Muscle layer of duodenum (tissue), 2 donors: ENCODE measurements at regions not wholly inside any gene's neighbourhood (a gene's known extent, or its start where the extent isn't known, plus 50 kb on each side); places are given as distances from the start of the nearest gene placed in this dataset.
"Not testable (repeated sequence)": the region's sequence is repeated elsewhere in the genome, so short reads cannot be mapped to it uniquely, and the experiment has no call there.

ENCODE experiments used
- H3K27ac ChIP-seq: one replicate; pipeline ENCODE4 v1.7.0; 2013; ENCODE audit warnings: mild to moderate bottlenecking, low read length
- H3K27me3 ChIP-seq: one replicate; pipeline ENCODE4 v1.7.0; 2013; ENCODE audit warnings: low read depth, mild to moderate bottlenecking, control low read depth, low read length
- H3K36me3 ChIP-seq, 2 donors: one replicate each; pipeline ENCODE4 v1.7.0; 2013; ENCODE audit warnings: low read length in 2 of 2, control low read depth in 1 of 2, mild to moderate bottlenecking in 1 of 2; ENCODE audit not compliant: insufficient read depth in 2 of 2, control insufficient read depth in 1 of 2
- H3K4me1 ChIP-seq, 2 donors: one replicate each; pipeline ENCODE4 v1.7.0; 2013; ENCODE audit warnings: low read length in 2 of 2, mild to moderate bottlenecking in 2 of 2, control low read depth in 1 of 2, moderate library complexity in 1 of 2; ENCODE audit not compliant: insufficient read depth in 2 of 2, control insufficient read depth in 1 of 2
- H3K4me3 ChIP-seq, 2 donors: one replicate each; pipeline ENCODE4 v1.7.0; 2013; ENCODE audit warnings: low read length in 2 of 2, low read depth in 1 of 2, mild to moderate bottlenecking in 1 of 2
- H3K9me3 ChIP-seq, 2 donors: one replicate each; pipeline ENCODE4 v1.7.0; 2013; ENCODE audit warnings: low read length in 2 of 2, control low read depth in 1 of 2, mild to moderate bottlenecking in 1 of 2; ENCODE audit not compliant: control insufficient read depth in 1 of 2
- donor health status: healthy.

DNA sequence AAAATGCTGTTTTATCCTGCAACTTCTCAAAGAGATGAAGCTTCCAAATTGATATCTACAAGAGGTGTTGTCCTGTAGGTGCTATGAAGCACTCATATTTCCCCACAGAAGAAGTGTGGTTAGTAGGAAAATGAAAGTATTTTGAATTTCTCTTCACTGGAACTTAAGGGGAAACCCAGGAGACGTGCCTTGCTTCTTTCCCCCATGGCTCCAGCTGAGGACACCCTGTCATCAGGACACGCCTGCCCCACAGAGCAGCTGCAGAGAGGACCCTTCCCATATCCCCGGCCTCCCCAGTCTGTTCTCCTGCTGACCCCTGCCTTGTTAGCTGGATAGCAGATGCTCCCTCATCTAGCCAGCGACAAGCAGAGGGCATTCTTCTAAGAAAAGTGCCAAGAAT is 371.3 kb downstream of the COG6 start:
- no peaks in the 10 kb centered on the region for H3K4me1 ChIP-seq
- H3K27ac ChIP-seq: no peak overlapping the region
- no peak overlapping the region for H3K4me3 ChIP-seq
- no peaks in the 10 kb centered on the region for H3K36me3 ChIP-seq
- no peaks in the 10 kb centered on the region for H3K27me3 ChIP-seq
- no peaks in the 10 kb centered on the region for H3K9me3 ChIP-seq

DNA sequence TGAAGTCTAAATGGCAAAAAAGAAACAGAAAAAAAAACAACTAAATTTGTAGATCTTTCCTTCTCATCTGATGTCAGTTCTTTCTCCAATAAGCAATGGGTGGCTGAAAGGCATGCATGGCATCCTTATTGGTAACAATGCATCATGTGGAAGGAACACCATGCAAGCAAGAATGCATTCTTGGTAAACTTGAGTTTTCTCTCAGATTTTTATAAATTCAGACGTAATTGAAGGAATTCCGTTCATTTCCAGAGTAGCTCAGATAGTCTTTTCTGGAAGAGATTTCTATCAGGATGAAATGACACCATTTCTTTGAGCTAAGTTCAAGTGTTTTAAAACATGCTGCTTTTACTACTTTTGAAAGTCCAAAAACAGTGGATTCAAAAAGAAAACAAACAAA is 373.0 kb downstream of the COG6 start:
- H3K27ac ChIP-seq: no peak overlapping the region
- no peaks in the 10 kb centered on the region for H3K36me3 ChIP-seq
- H3K4me1 ChIP-seq: no peaks in the 10 kb centered on the region
- H3K4me3 ChIP-seq: no peak overlapping the region
- no peaks in the 10 kb centered on the region for H3K27me3 ChIP-seq
- H3K9me3 ChIP-seq: no peaks in the 10 kb centered on the region

DNA sequence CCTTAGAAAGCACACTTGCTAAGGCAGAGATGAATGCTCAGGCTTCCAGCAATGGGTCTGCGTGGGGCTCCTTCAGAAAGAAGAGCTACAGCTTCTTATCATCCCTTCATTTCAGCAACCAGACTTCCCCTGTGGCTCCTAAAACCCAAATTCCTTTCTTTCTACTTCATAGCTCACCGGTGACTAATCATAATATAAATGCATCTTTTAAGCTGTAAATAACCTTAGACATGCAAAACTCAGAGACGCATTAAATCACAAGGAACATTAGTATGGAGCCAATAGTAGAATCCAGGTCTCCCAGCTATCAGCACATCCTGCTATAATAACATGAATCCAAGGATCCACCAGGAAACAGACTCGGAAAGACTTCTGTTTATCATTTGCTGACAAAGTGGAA is 375.6 kb downstream of the COG6 start:
- no peaks in the 10 kb centered on the region for H3K4me1 ChIP-seq
- H3K36me3 ChIP-seq: no peaks in the 10 kb centered on the region
- no peak overlapping the region for H3K4me3 ChIP-seq
- H3K27ac ChIP-seq: no peak overlapping the region
- H3K27me3 ChIP-seq: no peaks in the 10 kb centered on the region
- H3K9me3 ChIP-seq: no peaks in the 10 kb centered on the region

DNA sequence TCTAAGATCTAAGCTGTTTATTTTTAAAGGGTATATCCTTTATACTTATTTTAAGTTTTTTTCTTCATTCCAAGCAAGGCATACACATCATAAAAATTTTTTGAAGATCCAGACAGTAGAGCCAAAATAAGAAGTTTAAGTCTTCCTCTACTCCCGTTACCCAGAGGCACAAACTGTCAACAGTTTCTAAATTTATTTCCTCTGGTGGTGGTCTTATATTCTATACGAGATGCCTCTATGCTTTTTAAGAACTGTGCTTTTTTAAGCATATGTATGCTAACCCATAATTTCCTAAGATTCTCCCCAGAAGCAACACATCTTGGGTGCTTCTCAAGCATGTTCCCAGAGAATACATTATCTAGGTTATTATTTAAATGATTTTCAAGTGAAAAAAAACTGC is 383.6 kb downstream of the COG6 start:
- H3K9me3 ChIP-seq: no peaks in the 10 kb centered on the region
- no peak overlapping the region for H3K27ac ChIP-seq
- no peaks in the 10 kb centered on the region for H3K4me1 ChIP-seq
- H3K4me3 ChIP-seq: no peak overlapping the region
- no peaks in the 10 kb centered on the region for H3K27me3 ChIP-seq
- H3K36me3 ChIP-seq: no peaks in the 10 kb centered on the region

DNA sequence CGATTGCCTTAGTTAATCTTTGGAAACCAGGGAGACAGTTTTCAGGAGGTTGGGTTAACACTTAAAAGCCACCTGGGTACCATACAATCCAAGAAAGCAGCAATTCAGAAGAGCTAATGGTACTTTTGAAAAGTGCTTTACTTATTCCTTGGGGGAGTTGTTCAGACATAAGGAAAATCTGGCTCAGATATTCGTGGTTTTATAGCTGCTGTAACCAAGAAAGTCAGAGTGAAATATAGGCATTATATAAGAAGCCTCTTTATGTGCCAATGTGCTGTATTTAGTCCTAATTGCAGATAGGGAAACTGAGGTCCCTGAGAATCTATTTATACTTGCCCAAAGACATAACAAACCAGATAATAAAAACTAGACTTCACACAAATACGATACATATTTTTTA is 387.5 kb downstream of the COG6 start:
- no peaks in the 10 kb centered on the region for H3K36me3 ChIP-seq
- no peak overlapping the region for H3K4me3 ChIP-seq
- no peaks in the 10 kb centered on the region for H3K4me1 ChIP-seq
- no peaks in the 10 kb centered on the region for H3K27me3 ChIP-seq
- no peak overlapping the region for H3K27ac ChIP-seq
- no peaks in the 10 kb centered on the region for H3K9me3 ChIP-seq

DNA sequence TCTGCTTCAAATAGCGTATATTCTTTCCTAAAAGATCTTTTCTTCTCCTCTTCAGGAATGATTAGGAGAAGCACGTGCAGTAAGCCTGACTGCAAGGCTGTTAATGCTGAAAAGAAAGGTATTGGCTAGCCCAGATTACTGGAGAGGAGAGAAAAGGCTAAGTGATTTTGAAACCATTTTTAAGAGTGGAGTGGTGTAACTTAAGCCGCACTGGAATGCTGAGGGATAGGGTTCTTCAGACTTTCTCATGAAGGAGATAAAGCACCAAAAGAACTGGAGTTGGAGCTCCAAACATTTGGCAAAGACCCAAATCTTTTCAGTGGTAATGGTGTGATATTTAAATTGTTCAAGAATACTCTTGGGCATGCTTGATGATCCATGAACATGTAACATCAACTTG is 388.3 kb downstream of the COG6 start:
- Histone ChIP-seq H3K4me1 (no peaks in the 10 kb centered on the region), H3K27ac (no peak overlapping the region), H3K27me3 (no peaks in the 10 kb centered on the region), H3K9me3 (no peaks in the 10 kb centered on the region), H3K4me3 (no peak overlapping the region), H3K36me3 (no peaks in the 10 kb centered on the region)

DNA sequence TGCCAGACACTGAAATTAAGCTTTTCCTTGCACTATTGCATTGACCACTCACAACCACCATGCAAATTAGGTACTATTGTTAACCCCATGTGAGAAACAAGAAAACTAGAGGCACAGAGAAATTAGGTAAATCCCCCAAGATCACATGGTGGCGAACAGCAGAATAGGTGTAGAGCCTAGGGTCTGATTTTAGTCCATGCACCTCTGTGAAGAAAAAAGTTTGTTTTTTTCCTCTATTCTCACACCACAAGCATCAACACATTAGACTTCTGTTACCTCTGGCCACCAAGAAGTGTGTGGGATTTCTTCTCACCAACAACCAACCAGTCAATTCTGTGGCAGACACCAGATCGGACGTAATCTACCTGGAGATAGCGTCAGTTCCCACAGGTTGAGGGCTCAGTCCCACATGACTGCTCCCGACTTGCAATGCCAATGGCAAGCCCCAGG is 391.9 kb downstream of the COG6 start:
- no peak overlapping the region for H3K27ac ChIP-seq
- H3K9me3 ChIP-seq: no peaks in the 10 kb centered on the region
- no peaks in the 10 kb centered on the region for H3K27me3 ChIP-seq
- H3K4me3 ChIP-seq: no peak overlapping the region
- H3K4me1 ChIP-seq: no peaks in the 10 kb centered on the region
- H3K36me3 ChIP-seq: no peaks in the 10 kb centered on the region

DNA sequence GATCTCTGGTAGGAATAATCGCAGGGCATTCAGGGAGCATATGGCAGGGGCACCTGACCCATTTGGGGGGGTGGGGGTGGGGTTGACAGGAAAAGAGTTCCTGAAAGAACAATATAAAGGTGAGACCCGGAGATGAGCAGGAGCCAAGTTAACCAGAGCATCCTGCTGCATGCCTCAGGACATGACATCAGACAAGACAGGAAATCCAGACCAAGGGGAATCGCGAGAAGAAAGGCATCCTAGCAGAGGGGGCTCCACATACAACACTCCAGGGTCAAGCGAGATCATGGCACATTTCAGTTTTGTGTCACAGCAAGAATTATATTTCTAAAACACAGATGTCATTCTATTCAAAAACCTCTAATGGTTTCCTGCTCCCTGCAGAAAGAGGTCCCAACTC is 393.1 kb downstream of the COG6 start:
- no peak overlapping the region for H3K27ac ChIP-seq
- no peaks in the 10 kb centered on the region for H3K36me3 ChIP-seq
- no peak overlapping the region for H3K4me3 ChIP-seq
- no peaks in the 10 kb centered on the region for H3K4me1 ChIP-seq
- no peaks in the 10 kb centered on the region for H3K9me3 ChIP-seq
- no peaks in the 10 kb centered on the region for H3K27me3 ChIP-seq

DNA sequence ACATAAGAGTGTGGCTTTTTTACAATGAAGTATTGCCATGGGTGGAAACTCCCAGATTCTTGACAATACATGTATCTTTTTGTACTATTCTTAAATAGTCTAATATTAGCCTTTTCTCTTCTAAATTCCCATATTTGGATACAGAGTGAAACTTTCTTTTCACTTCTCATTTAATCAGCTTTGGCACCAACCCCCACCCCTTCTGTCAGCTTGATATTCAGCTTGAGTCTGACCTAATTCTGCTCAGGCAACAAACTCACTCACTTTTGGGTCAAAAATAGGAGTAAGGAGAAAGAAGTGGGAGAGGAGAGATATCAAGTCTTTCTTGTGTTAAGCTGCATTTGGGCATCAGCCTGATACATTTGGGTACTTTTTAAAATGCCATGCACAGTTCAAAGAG is 397.5 kb downstream of the COG6 start:
- Histone ChIP-seq H3K4me1 (no peaks in the 10 kb centered on the region), H3K9me3 (no peaks in the 10 kb centered on the region)

DNA sequence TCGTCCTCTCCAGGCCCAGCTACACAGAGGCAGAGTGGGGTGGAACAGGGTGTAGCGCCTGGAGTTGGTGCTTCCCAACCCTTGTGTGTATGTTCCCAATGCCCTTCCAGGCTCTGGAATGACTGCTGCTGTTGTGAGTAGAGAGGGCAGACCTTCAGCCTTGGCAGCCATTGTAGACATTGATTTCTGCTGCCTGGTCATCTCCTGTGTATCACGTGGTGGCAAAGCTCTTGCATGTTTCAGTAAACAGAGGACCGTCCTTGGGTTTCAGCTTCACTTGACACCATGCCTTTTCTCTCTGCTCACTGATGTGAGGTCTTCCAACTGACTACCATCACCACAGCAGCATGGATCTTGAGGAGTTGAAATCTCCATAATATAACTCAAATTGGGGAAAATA is 397.9 kb downstream of the COG6 start:
- no peaks in the 10 kb centered on the region for H3K9me3 ChIP-seq
- no peak overlapping the region for H3K27ac ChIP-seq
- no peaks in the 10 kb centered on the region for H3K4me1 ChIP-seq
- no peaks in the 10 kb centered on the region for H3K36me3 ChIP-seq
- no peak overlapping the region for H3K4me3 ChIP-seq
- no peaks in the 10 kb centered on the region for H3K27me3 ChIP-seq

More for the DNA sequence above, 397.5 kb downstream of the COG6 start:
- Histone ChIP-seq H3K27me3 (no peaks in the 10 kb centered on the region), H3K4me3 (no peak overlapping the region), H3K36me3 (no peaks in the 10 kb centered on the region), H3K27ac (no peak overlapping the region)

DNA sequence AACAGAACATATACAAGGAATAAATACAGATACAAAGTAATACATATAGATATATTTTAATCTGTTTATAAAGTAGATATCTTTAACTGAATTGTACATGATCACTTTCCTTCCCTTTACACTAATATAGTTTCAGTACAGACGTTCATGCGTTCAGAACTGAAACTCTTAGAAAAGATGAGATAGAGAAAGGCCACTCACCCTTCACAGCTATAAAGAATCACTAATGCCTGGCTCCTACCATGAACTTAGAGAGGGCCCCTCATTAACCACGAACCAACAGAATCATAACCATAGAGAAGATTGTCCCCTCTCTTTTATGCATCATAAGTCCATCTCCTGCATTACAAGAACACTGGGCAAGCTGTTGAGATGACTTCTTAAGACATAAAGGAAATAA is 399.0 kb downstream of the COG6 start:
- H3K27me3 ChIP-seq, H3K27ac ChIP-seq, H3K36me3 ChIP-seq, H3K9me3 ChIP-seq, H3K4me3 ChIP-seq, H3K4me1 ChIP-seq: not testable (repeated sequence)

DNA sequence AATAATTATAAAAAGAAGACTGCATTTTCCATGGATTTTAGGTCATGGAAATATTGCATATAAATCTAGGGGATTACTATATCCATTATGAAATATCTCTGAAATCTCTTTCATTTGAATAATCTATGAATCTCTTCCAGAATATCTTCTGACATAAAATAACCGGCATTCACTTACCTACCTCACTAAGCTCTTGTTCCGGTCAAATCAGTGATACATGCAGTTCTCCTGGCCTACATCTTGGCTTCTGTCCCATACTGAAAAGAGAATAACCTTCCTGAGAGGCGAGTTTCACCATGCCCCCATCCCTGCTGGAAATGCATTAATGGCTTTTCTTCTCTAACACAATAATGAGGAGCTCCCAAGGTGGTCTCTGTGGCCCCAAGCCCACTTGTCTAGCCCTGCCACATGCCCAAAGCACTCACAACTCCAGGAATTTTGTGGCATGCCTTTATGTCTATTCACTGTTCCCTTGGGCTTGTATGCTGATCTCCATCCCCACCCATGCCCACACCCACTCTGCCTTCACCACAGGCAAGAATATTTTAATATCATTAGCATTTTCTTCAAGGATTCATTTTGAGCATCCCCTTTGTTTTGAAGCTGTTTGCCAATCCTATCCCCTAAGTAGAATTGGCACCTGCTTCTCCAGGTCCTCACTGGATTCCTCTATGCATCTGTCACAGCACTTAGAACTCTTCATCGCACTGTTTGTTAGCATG is 401.6 kb downstream of the COG6 start:
- Histone ChIP-seq H3K4me1 (no peaks in the 10 kb centered on the region), H3K9me3 (no peaks in the 10 kb centered on the region), H3K27ac (no peak overlapping the region), H3K36me3 (no peaks in the 10 kb centered on the region), H3K4me3 (no peak overlapping the region), H3K27me3 (no peaks in the 10 kb centered on the region)
